Loucy (cell line): ENCODE measurements at regions not wholly inside any gene's neighbourhood (a gene's known extent, or its start where the extent isn't known, plus 50 kb on each side); places are given as distances from the start of the nearest gene placed in this dataset.

Experiments used
- H2AFZ ChIP-seq: fragments of 200-600 bp; sonication (generic); 2 replicates; pipeline ENCODE4 v1.6.0; 2016; ENCODE audit warnings: antibody characterized with exemption, mild to moderate bottlenecking, low read length, moderate library complexity
- H3F3A ChIP-seq: fragments of 200-600 bp; 2 replicates; pipeline ENCODE4 v1.6.0; 2016; ENCODE audit warnings: antibody characterized with exemption, low read depth, mild to moderate bottlenecking
- H3K27me3 ChIP-seq: fragments of 200-600 bp; sonication (generic); 2 replicates; pipeline ENCODE4 v1.6.1; 2014; ENCODE audit warnings: low read length, mild to moderate bottlenecking; ENCODE audit not compliant: insufficient read depth, poor library complexity, severe bottlenecking
- H3K36me3 ChIP-seq: fragments of 200-600 bp; sonication (generic); 2 replicates; pipeline ENCODE4 v1.6.1; 2016; ENCODE audit warnings: low read length; ENCODE audit not compliant: insufficient read depth
- H3K4me1 ChIP-seq: fragments of 200-600 bp; sonication (generic); 2 replicates; pipeline ENCODE4 v1.5.1; 2014; ENCODE audit warnings: low read length, mild to moderate bottlenecking; ENCODE audit not compliant: insufficient read depth, poor library complexity, severe bottlenecking
- H3K4me2 ChIP-seq: fragments of 200-600 bp; sonication (generic); 2 replicates; pipeline ENCODE4 v1.6.0; 2014; ENCODE audit warnings: antibody characterized with exemption, low read length, low read depth, mild to moderate bottlenecking; ENCODE audit not compliant: poor library complexity, severe bottlenecking
- H3K4me3 ChIP-seq: fragments of 200-600 bp; sonication (generic); 2 replicates; pipeline ENCODE4 v1.5.1; 2014; ENCODE audit warnings: low read length, mild to moderate bottlenecking, mixed read lengths; ENCODE audit not compliant: poor library complexity, severe bottlenecking
- H3K79me2 ChIP-seq: fragments of 200-600 bp; sonication (generic); 2 replicates; pipeline ENCODE4 v1.6.1; 2014; ENCODE audit warnings: low read length; ENCODE audit not compliant: insufficient read depth
- H3K9ac ChIP-seq: fragments of 200-600 bp; sonication (generic); 2 replicates; pipeline ENCODE4 v1.6.0; 2014; ENCODE audit warnings: mild to moderate bottlenecking, low read depth, low read length, moderate library complexity; ENCODE audit not compliant: poor library complexity, severe bottlenecking
- H3K9me2 ChIP-seq: fragments of 200-600 bp; sonication (generic); replicated peaks from 2 replicates; pipeline ENCODE4 v1.6.1; 2016; ENCODE audit warnings: low read depth, low read length, mixed read lengths
- H3K9me3 ChIP-seq: fragments of 200-600 bp; sonication (generic); 2 replicates; pipeline ENCODE4 v1.6.1; 2014; ENCODE audit warnings: mild to moderate bottlenecking, antibody characterized with exemption, low read length, low read depth; ENCODE audit not compliant: insufficient read depth
- H4K20me1 ChIP-seq: fragments of 200-600 bp; sonication (generic); 2 replicates; pipeline ENCODE4 v1.6.0; 2014; ENCODE audit warnings: antibody characterized with exemption, low read length, mild to moderate bottlenecking; ENCODE audit not compliant: insufficient read depth, poor library complexity, severe bottlenecking
- EZH2phosphoT487 ChIP-seq: fragments of 200-600 bp; IDR thresholded peaks from 2 replicates; pipeline ENCODE4 v1.6.1; 2018; ENCODE audit warnings: antibody characterized with exemption, mild to moderate bottlenecking, moderate library complexity, borderline replicate concordance
- TF ChIP-seq, protein P1 (sequence below): fragments of 200-600 bp; sonication (generic); conservative IDR thresholded peaks from 2 replicates; pipeline ENCODE4 v1.5.1; 2014; ENCODE audit warnings: mild to moderate bottlenecking, antibody characterized with exemption, low read length

DNA sequence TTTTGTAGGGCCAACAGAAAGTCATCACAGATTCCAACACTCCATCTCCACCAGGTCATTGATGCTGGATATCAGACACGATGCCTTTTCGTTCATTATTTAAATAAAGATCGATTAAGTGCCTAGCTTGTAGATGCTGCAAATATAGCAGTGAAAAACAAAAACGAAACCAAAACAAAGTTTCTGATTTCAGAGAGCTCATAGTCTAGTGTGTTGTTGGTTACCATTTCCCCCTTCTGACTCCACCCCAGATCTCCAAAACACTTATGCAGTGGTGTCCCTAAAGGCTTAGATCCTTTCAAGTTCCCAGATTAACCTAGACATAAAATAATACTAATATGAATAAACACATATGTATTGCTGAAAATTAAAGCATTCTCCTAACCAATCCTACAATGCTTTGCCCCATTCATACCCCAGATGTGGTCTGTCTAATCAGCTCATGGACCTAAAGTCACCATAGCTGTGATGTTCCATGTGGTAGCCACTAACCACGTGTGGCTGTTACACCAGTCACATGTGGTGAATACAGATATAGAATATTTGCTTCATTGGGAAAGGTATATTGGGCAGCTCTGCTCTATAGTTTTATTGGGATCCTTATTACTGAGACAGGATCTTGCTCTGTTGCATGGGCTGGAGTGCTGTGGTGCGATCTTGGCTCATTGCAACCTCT lies 787.2 kb downstream of the TDRD15 start:
- no peaks in the 10 kb centered on the region for H3K36me3 ChIP-seq
- no peaks in the 10 kb centered on the region for H3K27me3 ChIP-seq
- no peaks in the 10 kb centered on the region for H3F3A ChIP-seq
- TF ChIP-seq, protein P1, sequence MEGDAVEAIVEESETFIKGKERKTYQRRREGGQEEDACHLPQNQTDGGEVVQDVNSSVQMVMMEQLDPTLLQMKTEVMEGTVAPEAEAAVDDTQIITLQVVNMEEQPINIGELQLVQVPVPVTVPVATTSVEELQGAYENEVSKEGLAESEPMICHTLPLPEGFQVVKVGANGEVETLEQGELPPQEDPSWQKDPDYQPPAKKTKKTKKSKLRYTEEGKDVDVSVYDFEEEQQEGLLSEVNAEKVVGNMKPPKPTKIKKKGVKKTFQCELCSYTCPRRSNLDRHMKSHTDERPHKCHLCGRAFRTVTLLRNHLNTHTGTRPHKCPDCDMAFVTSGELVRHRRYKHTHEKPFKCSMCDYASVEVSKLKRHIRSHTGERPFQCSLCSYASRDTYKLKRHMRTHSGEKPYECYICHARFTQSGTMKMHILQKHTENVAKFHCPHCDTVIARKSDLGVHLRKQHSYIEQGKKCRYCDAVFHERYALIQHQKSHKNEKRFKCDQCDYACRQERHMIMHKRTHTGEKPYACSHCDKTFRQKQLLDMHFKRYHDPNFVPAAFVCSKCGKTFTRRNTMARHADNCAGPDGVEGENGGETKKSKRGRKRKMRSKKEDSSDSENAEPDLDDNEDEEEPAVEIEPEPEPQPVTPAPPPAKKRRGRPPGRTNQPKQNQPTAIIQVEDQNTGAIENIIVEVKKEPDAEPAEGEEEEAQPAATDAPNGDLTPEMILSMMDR = no peak
- TF ChIP-seq EZH2phosphoT487 = no peak
- H3K79me2 ChIP-seq = no peaks in the 10 kb centered on the region
- H3K9me2 ChIP-seq = no peaks in the 10 kb centered on the region
- no peak overlapping the region for H3K4me3 ChIP-seq
- H3K4me2 ChIP-seq = no peak overlapping the region
- H3K9me3 ChIP-seq = no peaks in the 10 kb centered on the region
- no peaks in the 10 kb centered on the region for H4K20me1 ChIP-seq
- no peaks in the 10 kb centered on the region for H3K4me1 ChIP-seq
- H2AFZ ChIP-seq = no peak overlapping the region
- H3K9ac ChIP-seq = no peak overlapping the region

DNA sequence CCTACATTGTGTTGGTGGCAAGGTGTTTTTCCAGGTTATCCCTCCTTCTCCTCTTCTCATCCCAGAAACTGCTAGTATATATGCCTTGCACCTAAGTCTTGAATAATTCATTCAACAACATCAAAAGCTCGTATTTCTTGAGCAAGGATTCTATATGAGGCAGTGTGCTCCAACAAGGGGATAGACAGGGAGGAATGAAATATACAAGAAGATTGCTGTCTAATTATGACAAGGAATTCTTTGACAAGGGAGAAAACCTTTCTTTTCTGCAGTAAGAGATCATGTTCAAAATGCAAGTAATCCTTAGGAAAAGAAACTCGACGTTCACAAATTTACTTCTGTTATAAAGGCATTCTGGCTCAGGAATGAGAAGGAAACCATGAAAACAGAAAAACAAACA lies 788.6 kb downstream of the TDRD15 start:
- no peak overlapping the region for H3K9ac ChIP-seq
- no peaks in the 10 kb centered on the region for H3F3A ChIP-seq
- H3K36me3 ChIP-seq = no peaks in the 10 kb centered on the region
- H3K4me3 ChIP-seq = no peak overlapping the region
- H3K9me2 ChIP-seq = no peaks in the 10 kb centered on the region
- TF ChIP-seq, protein P1 = no peak
- TF ChIP-seq EZH2phosphoT487 = no peak
- H3K9me3 ChIP-seq = no peaks in the 10 kb centered on the region
- H4K20me1 ChIP-seq = no peaks in the 10 kb centered on the region
- no peaks in the 10 kb centered on the region for H3K27me3 ChIP-seq
- H3K79me2 ChIP-seq = no peaks in the 10 kb centered on the region
- no peaks in the 10 kb centered on the region for H3K4me1 ChIP-seq
- H2AFZ ChIP-seq = no peak overlapping the region
- no peak overlapping the region for H3K4me2 ChIP-seq

DNA sequence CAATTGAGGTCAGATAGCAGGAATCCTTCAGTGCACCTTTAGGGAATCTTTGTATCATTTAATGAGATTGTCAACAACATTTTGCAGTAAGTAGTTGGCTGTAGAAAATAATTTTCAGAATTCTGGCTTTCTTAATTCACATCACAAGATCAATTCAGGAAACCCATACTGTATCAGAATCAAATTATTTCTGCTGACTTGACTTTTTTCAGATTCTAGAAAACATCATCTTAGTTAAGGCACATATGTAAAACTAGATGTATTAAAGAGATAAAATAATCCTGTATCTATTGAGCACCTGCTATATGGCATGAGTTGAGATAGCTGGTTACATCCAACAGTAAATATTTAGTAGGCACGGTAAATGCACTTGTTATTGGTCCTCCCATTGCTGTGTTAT lies 791.4 kb downstream of the TDRD15 start:
- no peak overlapping the region for H2AFZ ChIP-seq
- TF ChIP-seq EZH2phosphoT487 = no peak
- TF ChIP-seq, protein P1 = no peak
- no peak overlapping the region for H3K4me3 ChIP-seq

More for the DNA sequence above, 791.4 kb downstream of the TDRD15 start:
- H3K9me2 ChIP-seq = no peaks in the 10 kb centered on the region
- no peak overlapping the region for H3K9ac ChIP-seq
- no peak overlapping the region for H3K4me2 ChIP-seq
- no peaks in the 10 kb centered on the region for H3K9me3 ChIP-seq
- H3K36me3 ChIP-seq = no peaks in the 10 kb centered on the region
- no peaks in the 10 kb centered on the region for H3F3A ChIP-seq
- no peaks in the 10 kb centered on the region for H4K20me1 ChIP-seq
- H3K79me2 ChIP-seq = no peaks in the 10 kb centered on the region
- H3K27me3 ChIP-seq = no peaks in the 10 kb centered on the region
- no peaks in the 10 kb centered on the region for H3K4me1 ChIP-seq
